AG04450 (cell line): ENCODE measurements at regions not wholly inside any gene's neighbourhood (a gene's known extent, or its start where the extent isn't known, plus 50 kb on each side); places are given as distances from the start of the nearest gene placed in this dataset.

ENCODE experiments used
- CTCF ChIA-PET: fragments of 300-600, 350-600 bp; formaldehyde crosslinking; extraction: SDS; loops from one replicate; lab custom pipeline; 2022; ENCODE audit warnings: antibody characterized with exemption, inconsistent platforms; lab: Charles Lee
- POLR2A ChIA-PET: fragments of 350-600 bp; formaldehyde crosslinking; extraction: SDS; loops from one replicate; lab custom pipeline; 2021; ENCODE audit warnings: antibody characterized with exemption, inconsistent platforms; lab: Yijun Ruan, JAX
- DNase-seq: peaks from one replicate; pipeline ENCODE4 v3.0.0-alpha.2; 2011; ENCODE audit warnings: low read depth, low spot score
- H3K27ac ChIP-seq: one replicate; pipeline ENCODE4 v1.5.1; 2012; ENCODE audit warnings: low read depth, low read length, control low read depth
- H3K27me3 ChIP-seq: one replicate; pipeline ENCODE4 v1.6.0; 2012; ENCODE audit warnings: low read length; ENCODE audit not compliant: control insufficient read depth, insufficient read depth
- H3K4me3 ChIP-seq: 2 replicates; pipeline ENCODE4 v1.5.1; 2011; ENCODE audit warnings: mild to moderate bottlenecking, low read depth, low read length, control low read depth
- H3K9me3 ChIP-seq: 2 replicates; pipeline ENCODE4 v1.5.1; 2012; ENCODE audit warnings: low read length; ENCODE audit not compliant: control insufficient read depth, insufficient read depth
- TF ChIP-seq, protein P1 (sequence below): IDR thresholded peaks from 2 replicates; pipeline ENCODE4 v1.5.1; 2011; ENCODE audit warnings: low read depth, low read length, control low read depth, inconsistent platforms

- no peak overlapping the region for H3K4me3 ChIP-seq
- H3K9me3 ChIP-seq: no peaks in the 10 kb centered on the region
- ChIA-PET CTCF (no interaction called here), POLR2A (no interaction called here)
- TF ChIP-seq, protein P1, sequence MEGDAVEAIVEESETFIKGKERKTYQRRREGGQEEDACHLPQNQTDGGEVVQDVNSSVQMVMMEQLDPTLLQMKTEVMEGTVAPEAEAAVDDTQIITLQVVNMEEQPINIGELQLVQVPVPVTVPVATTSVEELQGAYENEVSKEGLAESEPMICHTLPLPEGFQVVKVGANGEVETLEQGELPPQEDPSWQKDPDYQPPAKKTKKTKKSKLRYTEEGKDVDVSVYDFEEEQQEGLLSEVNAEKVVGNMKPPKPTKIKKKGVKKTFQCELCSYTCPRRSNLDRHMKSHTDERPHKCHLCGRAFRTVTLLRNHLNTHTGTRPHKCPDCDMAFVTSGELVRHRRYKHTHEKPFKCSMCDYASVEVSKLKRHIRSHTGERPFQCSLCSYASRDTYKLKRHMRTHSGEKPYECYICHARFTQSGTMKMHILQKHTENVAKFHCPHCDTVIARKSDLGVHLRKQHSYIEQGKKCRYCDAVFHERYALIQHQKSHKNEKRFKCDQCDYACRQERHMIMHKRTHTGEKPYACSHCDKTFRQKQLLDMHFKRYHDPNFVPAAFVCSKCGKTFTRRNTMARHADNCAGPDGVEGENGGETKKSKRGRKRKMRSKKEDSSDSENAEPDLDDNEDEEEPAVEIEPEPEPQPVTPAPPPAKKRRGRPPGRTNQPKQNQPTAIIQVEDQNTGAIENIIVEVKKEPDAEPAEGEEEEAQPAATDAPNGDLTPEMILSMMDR: no peak
- H3K27me3 ChIP-seq: no peaks in the 10 kb centered on the region
- H3K27ac ChIP-seq: no peak overlapping the region
- DNase-seq: no peak
Measured at GRCh38 chr1:17995480-17995879, 112.1 kb upstream of the IGSF21 start.

GRCh38 chr1:17998889-17999288 lies 108.7 kb upstream of the IGSF21 start:
- Histone ChIP-seq H3K9me3 (no peaks in the 10 kb centered on the region), H3K4me3 (no peak overlapping the region), H3K27ac (no peak overlapping the region), H3K27me3 (no peaks in the 10 kb centered on the region)
- ChIA-PET POLR2A (no interaction called here), CTCF (interaction anchor here (0.6 to 1.2 kb wide), 2 partner anchors 235 to 338 kb away, joined by 3 to 4 read pairs; no protein-coding TSS in a partner anchor)
- DNase-seq: no peak
- TF ChIP-seq, protein P1: peak; percentile 42

- TF ChIP-seq, protein P1: no peak
- POLR2A ChIA-PET: no interaction called here
- CTCF ChIA-PET: interaction anchor here (1.2 kb wide), 1 partner anchor 339 kb away, joined by 3 read pairs; no protein-coding TSS in a partner anchor
- H3K27me3 ChIP-seq: no peaks in the 10 kb centered on the region
- DNase-seq: no peak
- no peak overlapping the region for H3K27ac ChIP-seq
- no peaks in the 10 kb centered on the region for H3K9me3 ChIP-seq
- no peak overlapping the region for H3K4me3 ChIP-seq
Measured at GRCh38 chr1:17999884-18000283, 107.7 kb upstream of the IGSF21 start.

GRCh38 chr1:18001725-18002124 lies 105.9 kb upstream of the IGSF21 start:
- no peak for DNase-seq
- no peaks in the 10 kb centered on the region for H3K27me3 ChIP-seq
- CTCF ChIA-PET: interaction anchor here (1.2 kb wide), 1 partner anchor 340 kb away, joined by 4 read pairs; no protein-coding TSS in a partner anchor
- POLR2A ChIA-PET: no interaction called here
- H3K4me3 ChIP-seq: no peak overlapping the region
- TF ChIP-seq, protein P1: no peak
- no peak overlapping the region for H3K27ac ChIP-seq
- H3K9me3 ChIP-seq: no peaks in the 10 kb centered on the region

- CTCF ChIA-PET: no interaction called here
Measured at GRCh38 chr1:18004278-18004677, 103.3 kb upstream of the IGSF21 start.

More at GRCh38 chr1:18004278-18004677, 103.3 kb upstream of the IGSF21 start:
- H3K27me3 ChIP-seq: no peaks in the 10 kb centered on the region
- TF ChIP-seq, protein P1: no peak
- H3K9me3 ChIP-seq: no peaks in the 10 kb centered on the region
- H3K27ac ChIP-seq: no peak overlapping the region
- DNase-seq: no peak
- POLR2A ChIA-PET: no interaction called here
- H3K4me3 ChIP-seq: no peak overlapping the region
